HUES64 (cell line): ENCODE measurements at regions not wholly inside any gene's neighbourhood (a gene's known extent, or its start where the extent isn't known, plus 50 kb on each side); places are given as distances from the start of the nearest gene placed in this dataset.

ENCODE experiments used
- H3K27ac ChIP-seq: 2 replicates; pipeline ENCODE4 v1.7.0; 2013; ENCODE audit warnings: low read depth, low read length, inconsistent platforms
- H3K27me3 ChIP-seq: 2 replicates; pipeline ENCODE4 v1.6.1; 2013; ENCODE audit warnings: mild to moderate bottlenecking, low read length; ENCODE audit not compliant: insufficient read depth
- H3K36me3 ChIP-seq: 2 replicates; pipeline ENCODE4 v1.6.1; 2013; ENCODE audit warnings: mild to moderate bottlenecking, low read length; ENCODE audit not compliant: insufficient read depth
- H3K4me1 ChIP-seq: 2 replicates; pipeline ENCODE4 v1.6.1; 2013; ENCODE audit warnings: mild to moderate bottlenecking, low read length, moderate library complexity; ENCODE audit not compliant: insufficient read depth
- H3K4me3 ChIP-seq: 2 replicates; pipeline ENCODE4 v1.5.1; 2013; ENCODE audit warnings: mild to moderate bottlenecking, low read length, moderate library complexity
- H3K9ac ChIP-seq: 2 replicates; pipeline ENCODE4 v1.6.1; 2013; ENCODE audit warnings: mild to moderate bottlenecking, low read depth, low read length
- H3K9me3 ChIP-seq: 2 replicates; pipeline ENCODE4 v1.6.1; 2013; ENCODE audit warnings: low read depth, low read length; ENCODE audit not compliant: insufficient read depth
- WGBS: fragments of 150-250, 120-280 bp; methylation state at CpG from one replicate; pipeline ENCODE4 v1.1.7; 2013; ENCODE audit warnings: missing lambda C conversion rate; 5-methylcytosine and 5-hydroxymethylcytosine counted together

DNA sequence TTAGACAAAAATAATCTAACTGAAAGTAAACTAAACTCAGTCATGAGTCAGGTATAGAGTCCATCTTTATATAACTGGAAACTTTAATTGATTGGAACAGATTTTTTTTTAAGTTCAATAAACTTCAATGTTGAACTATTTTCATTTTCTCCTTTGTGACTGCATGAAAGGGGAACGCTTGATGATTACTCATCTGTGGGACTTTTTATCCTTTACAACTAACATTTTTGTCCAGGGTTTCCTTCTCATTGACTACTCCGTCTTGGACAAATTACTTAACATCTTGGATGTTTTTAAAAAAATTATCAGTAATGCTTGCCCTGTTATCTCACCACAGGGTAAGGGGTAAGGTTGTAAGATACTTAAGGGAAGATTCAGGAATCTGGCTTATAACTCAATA is 1658.4 kb downstream of the MAT2B start:
- 100% methylated on average over 1 of the region's 2 CpGs for WGBS
- Histone ChIP-seq H3K4me1 (no peaks in the 10 kb centered on the region), H3K4me3 (no peak overlapping the region), H3K9me3 (no peaks in the 10 kb centered on the region), H3K27me3 (no peaks in the 10 kb centered on the region), H3K9ac (no peak overlapping the region), H3K36me3 (no peaks in the 10 kb centered on the region), H3K27ac (no peak overlapping the region)

- Histone ChIP-seq H3K9ac (no peak overlapping the region), H3K27me3 (no peaks in the 10 kb centered on the region), H3K36me3 (no peaks in the 10 kb centered on the region), H3K4me3 (no peak overlapping the region), H3K9me3 (no peaks in the 10 kb centered on the region), H3K4me1 (peaks cover 8% of the 10 kb centered on the region; the same call in 1 of the 2 replicates), H3K27ac (no peak overlapping the region)
- 94% methylated on average over 2 of the region's 2 CpGs for WGBS
Measured at GRCh38 chr5:165173651-165174050, 1668.2 kb downstream of the MAT2B start.

DNA sequence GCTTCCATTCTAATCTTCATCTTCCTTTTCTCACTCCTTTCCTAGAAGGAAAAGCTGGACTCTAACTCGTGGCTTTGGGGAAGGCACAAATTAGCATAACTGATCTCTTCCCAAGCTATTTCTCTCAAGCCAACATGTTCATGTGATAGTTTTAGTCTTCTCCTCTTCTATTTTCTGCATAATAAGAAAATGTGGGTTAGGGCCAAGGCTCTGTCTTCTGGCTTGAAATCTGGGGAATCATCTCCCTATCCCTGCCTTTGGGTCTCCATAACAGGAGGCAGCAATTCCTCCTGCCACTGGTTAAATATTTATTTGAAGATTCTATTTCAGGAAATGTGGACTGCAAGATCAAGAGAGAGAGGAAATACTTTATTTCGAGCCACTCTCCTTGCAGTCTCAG is 1669.6 kb downstream of the MAT2B start:
- H3K27me3 ChIP-seq: no peaks in the 10 kb centered on the region
- no peak overlapping the region for H3K27ac ChIP-seq
- no peak overlapping the region for H3K9ac ChIP-seq
- H3K36me3 ChIP-seq: no peaks in the 10 kb centered on the region
- no peaks in the 10 kb centered on the region for H3K9me3 ChIP-seq
- WGBS: 80% methylated on average over 2 of the region's 2 CpGs
- H3K4me1 ChIP-seq: peaks cover 8% of the 10 kb centered on the region; the same call in 1 of the 2 replicates
- H3K4me3 ChIP-seq: no peak overlapping the region

- Histone ChIP-seq H3K4me3 (no peak overlapping the region), H3K4me1 (no peaks in the 10 kb centered on the region), H3K9ac (no peak overlapping the region), H3K27me3 (no peaks in the 10 kb centered on the region), H3K36me3 (no peaks in the 10 kb centered on the region), H3K9me3 (peaks cover 7% of the 10 kb centered on the region), H3K27ac (no peak overlapping the region)
- WGBS: 94% methylated on average over 2 of the region's 2 CpGs
Measured at GRCh38 chr5:165184183-165184582, 1678.8 kb downstream of the MAT2B start.

- Histone ChIP-seq H3K9me3 (peaks cover 7% of the 10 kb centered on the region), H3K9ac (no peak overlapping the region), H3K27ac (no peak overlapping the region), H3K27me3 (no peaks in the 10 kb centered on the region), H3K4me1 (no peaks in the 10 kb centered on the region), H3K4me3 (no peak overlapping the region), H3K36me3 (no peaks in the 10 kb centered on the region)
- WGBS: 98% methylated on average over 2 of the region's 2 CpGs
Measured at GRCh38 chr5:165185716-165186115, 1680.3 kb downstream of the MAT2B start.

DNA sequence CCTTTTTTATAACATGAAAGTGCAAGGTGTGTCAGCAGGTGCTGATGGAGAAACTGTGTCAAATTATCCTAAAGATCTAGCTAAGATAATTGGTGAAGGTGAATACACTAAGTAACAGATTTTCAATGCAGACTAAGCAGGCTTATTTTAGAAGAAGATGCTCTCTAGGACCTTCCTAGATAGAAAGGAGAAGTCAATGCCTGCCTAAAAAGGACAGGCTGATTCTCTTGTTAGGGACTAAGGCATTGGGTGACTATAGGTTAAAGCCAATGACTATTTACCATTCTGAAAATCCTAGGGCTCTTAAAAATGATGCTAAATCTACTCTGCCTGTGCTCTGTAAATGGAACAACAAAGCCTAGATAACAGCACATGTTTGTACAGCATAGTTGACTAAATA is 1682.4 kb downstream of the MAT2B start:
- Histone ChIP-seq H3K27ac (no peak overlapping the region), H3K4me3 (no peak overlapping the region), H3K27me3 (no peaks in the 10 kb centered on the region), H3K9me3 (peaks cover 7% of the 10 kb centered on the region), H3K9ac (no peak overlapping the region), H3K36me3 (no peaks in the 10 kb centered on the region), H3K4me1 (no peaks in the 10 kb centered on the region)

GRCh38 chr5:165188556-165189175 is 1683.2 kb downstream of the MAT2B start:
- Histone ChIP-seq H3K9ac (no peak overlapping the region), H3K27me3 (no peaks in the 10 kb centered on the region), H3K4me3 (no peak overlapping the region), H3K27ac (no peak overlapping the region), H3K36me3 (no peaks in the 10 kb centered on the region), H3K9me3 (peaks cover 7% of the 10 kb centered on the region), H3K4me1 (no peaks in the 10 kb centered on the region)
- 80% methylated on average over 1 of the region's 1 CpG for WGBS

- Histone ChIP-seq H3K27ac (no peak overlapping the region), H3K27me3 (no peaks in the 10 kb centered on the region), H3K9ac (no peak overlapping the region), H3K9me3 (no peaks in the 10 kb centered on the region), H3K4me3 (no peak overlapping the region), H3K36me3 (no peaks in the 10 kb centered on the region), H3K4me1 (no peaks in the 10 kb centered on the region)
- 96% methylated on average over 2 of the region's 3 CpGs for WGBS
Measured at GRCh38 chr5:165196961-165197360, 1691.5 kb downstream of the MAT2B start.

DNA sequence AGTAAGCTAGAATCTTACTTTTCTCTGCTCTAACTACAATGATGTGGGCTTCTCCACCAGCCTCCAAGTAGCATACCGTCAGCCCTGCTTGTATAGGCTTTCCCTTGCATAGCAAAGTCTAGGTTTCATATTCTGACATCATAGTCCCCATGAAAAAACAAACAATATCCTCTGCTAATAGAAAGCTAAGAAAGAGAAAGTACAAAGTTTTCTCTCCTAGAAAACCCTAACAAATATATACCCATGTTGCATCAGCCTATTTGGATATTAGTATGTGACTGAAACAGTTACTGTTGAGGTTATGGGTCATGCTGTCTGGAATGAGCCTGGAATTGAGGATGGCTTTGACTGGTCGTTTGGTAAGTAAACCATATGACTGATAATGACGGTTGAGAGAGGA is 1696.0 kb downstream of the MAT2B start:
- Histone ChIP-seq H3K36me3 (no peaks in the 10 kb centered on the region), H3K4me3 (no peak overlapping the region)
- 91% methylated on average over 3 of the region's 3 CpGs for WGBS

DNA sequence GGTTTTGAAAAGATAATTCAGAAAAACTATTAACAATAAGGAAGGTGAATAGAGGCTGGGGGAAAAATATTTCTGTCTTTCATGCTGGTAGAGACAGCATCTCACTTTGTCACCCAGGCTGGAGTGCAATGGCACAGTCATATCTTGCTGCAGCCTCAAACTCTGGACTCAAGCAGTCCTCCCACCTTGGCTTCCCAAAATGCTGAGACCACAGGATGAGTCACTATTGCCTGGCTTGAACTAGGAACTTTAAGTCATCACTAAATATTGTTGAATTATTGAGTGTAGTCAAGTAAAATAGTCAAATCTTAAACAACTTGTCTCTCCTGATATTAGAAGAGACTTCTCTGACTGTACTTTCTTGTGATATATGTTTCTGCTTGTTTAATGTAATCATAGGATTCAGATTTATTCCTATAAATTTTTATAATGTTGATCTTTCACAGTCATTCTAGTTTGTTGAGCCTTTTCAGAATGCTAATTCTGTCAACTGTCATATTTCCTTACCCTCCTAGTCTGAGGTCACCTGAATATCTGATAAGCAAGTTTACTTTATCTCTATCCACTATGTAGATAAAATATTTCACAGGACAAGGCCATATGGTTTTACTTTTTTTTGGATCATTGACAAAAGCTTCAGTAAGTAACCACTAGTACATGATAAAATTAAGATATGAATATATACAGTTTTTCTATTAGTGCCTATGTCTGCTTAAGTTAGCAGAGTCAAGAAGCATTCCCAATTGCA is 1696.5 kb downstream of the MAT2B start:
- H3K4me1 ChIP-seq: peaks cover 12% of the 10 kb centered on the region
- no peak overlapping the region for H3K27ac ChIP-seq
- no peaks in the 10 kb centered on the region for H3K27me3 ChIP-seq
- H3K9me3 ChIP-seq: no peaks in the 10 kb centered on the region
- H3K4me3 ChIP-seq: no peak overlapping the region
- H3K36me3 ChIP-seq: no peaks in the 10 kb centered on the region
- no peak overlapping the region for H3K9ac ChIP-seq

More for the DNA sequence above, 1696.0 kb downstream of the MAT2B start:
- no peak overlapping the region for H3K27ac ChIP-seq
- no peaks in the 10 kb centered on the region for H3K9me3 ChIP-seq
- peaks cover 7% of the 10 kb centered on the region for H3K4me1 ChIP-seq
- no peaks in the 10 kb centered on the region for H3K27me3 ChIP-seq
- no peak overlapping the region for H3K9ac ChIP-seq

GRCh38 chr5:165202519-165202910 is 1697.1 kb downstream of the MAT2B start:
- 100% methylated on average over 3 of the region's 3 CpGs for WGBS
- Histone ChIP-seq H3K9ac (no peak overlapping the region), H3K9me3 (no peaks in the 10 kb centered on the region), H3K4me1 (peaks cover 14% of the 10 kb centered on the region), H3K27me3 (no peaks in the 10 kb centered on the region), H3K27ac (no peak overlapping the region), H3K4me3 (no peak overlapping the region), H3K36me3 (no peaks in the 10 kb centered on the region)
